ENCODE measurements at regions not wholly inside any gene's neighbourhood (a gene's known extent, or its start where the extent isn't known, plus 50 kb on each side); places are given as distances from the start of the nearest gene placed in this dataset.

GRCh38 chr1:218754477-218754876 lies 409.3 kb downstream of the TGFB2 start:
- TF ChIP-seq POLR2A (IDR thresholded peaks at IDR 0.05) (no peak), CTCF (IDR thresholded peaks at IDR 0.05) (no peak)

All from esophagus squamous epithelium (tissue), 4 donors.